Stomach (tissue), 4 donors: ENCODE measurements at regions not wholly inside any gene's neighbourhood (a gene's known extent, or its start where the extent isn't known, plus 50 kb on each side); places are given as distances from the start of the nearest gene placed in this dataset.

Experiments
- POLR2A ChIP-seq, 4 donors: fragments of 450-650 bp; IDR thresholded peaks; one replicate each; pipeline ENCODE4 v1.6.1; 2016; ENCODE audit warnings: antibody characterized with exemption in 4 of 4, control low read depth in 2 of 4, mild to moderate bottlenecking in 1 of 4, moderate library complexity in 1 of 4
- POLR2AphosphoS5 ChIP-seq, 3 donors: sonication (generic); formaldehyde crosslinking; IDR thresholded peaks; one replicate each; pipeline ENCODE4 v1.6.1; 2016; ENCODE audit warnings: antibody characterized with exemption in 3 of 3
- TF ChIP-seq, protein P1 (sequence below), 7 experiments: fragments of 450-650 bp in 4 of 7; fragments of 200-600 bp in 3 of 7; sonication (generic) in 3 of 7; IDR thresholded peaks; one replicate each; pipeline ENCODE4 v1.5.1; 2016 to 2019; ENCODE audit warnings: antibody characterized with exemption in 7 of 7, control low read depth in 2 of 7, mild to moderate bottlenecking in 1 of 7

- TF ChIP-seq, protein P1, sequence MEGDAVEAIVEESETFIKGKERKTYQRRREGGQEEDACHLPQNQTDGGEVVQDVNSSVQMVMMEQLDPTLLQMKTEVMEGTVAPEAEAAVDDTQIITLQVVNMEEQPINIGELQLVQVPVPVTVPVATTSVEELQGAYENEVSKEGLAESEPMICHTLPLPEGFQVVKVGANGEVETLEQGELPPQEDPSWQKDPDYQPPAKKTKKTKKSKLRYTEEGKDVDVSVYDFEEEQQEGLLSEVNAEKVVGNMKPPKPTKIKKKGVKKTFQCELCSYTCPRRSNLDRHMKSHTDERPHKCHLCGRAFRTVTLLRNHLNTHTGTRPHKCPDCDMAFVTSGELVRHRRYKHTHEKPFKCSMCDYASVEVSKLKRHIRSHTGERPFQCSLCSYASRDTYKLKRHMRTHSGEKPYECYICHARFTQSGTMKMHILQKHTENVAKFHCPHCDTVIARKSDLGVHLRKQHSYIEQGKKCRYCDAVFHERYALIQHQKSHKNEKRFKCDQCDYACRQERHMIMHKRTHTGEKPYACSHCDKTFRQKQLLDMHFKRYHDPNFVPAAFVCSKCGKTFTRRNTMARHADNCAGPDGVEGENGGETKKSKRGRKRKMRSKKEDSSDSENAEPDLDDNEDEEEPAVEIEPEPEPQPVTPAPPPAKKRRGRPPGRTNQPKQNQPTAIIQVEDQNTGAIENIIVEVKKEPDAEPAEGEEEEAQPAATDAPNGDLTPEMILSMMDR (IDR thresholded peaks at IDR 0.05) = no peak
- no peak for TF ChIP-seq POLR2A (IDR thresholded peaks at IDR 0.05)
- TF ChIP-seq POLR2AphosphoS5 (IDR thresholded peaks at IDR 0.05) = no peak
Observed at GRCh38 chr5:64069486-64069885, 96.2 kb upstream of the RNF180 start.
